Upper lobe of right lung (tissue), 1 donor: ENCODE measurements at regions not wholly inside any gene's neighbourhood (a gene's known extent, or its start where the extent isn't known, plus 50 kb on each side); places are given as distances from the start of the nearest gene placed in this dataset.

Experiments
- ATAC-seq: fragments of 200-7000 bp; cut with Tn5 transposase; one replicate; pipeline ENCODE4 v1.9.1; 2020; ENCODE audit warnings: mild to moderate bottlenecking, moderate library complexity
- DNase-seq: peaks from one replicate; pipeline ENCODE4 v3.0.0-alpha.2; 2020
- H3K27ac ChIP-seq: fragments of 200-600 bp; one replicate; pipeline ENCODE4 v1.8.0; 2022
- H3K27me3 ChIP-seq: fragments of 200-600 bp; one replicate; pipeline ENCODE4 v1.8.0; 2022; ENCODE audit warnings: mild to moderate bottlenecking
- H3K36me3 ChIP-seq: fragments of 200-600 bp; one replicate; pipeline ENCODE4 v1.8.0; 2022
- H3K4me1 ChIP-seq: fragments of 200-600 bp; one replicate; pipeline ENCODE4 v1.8.0; 2022
- H3K4me3 ChIP-seq: fragments of 200-600 bp; one replicate; pipeline ENCODE4 v1.8.0; 2022; ENCODE audit warnings: mild to moderate bottlenecking
- H3K9me3 ChIP-seq: fragments of 200-600 bp; one replicate; pipeline ENCODE4 v1.8.0; 2022
- CTCF ChIP-seq: fragments of 200-600 bp; IDR thresholded peaks from one replicate; pipeline ENCODE4 v1.8.0; 2022; ENCODE audit warnings: antibody characterized with exemption
- intact Hi-C: fragments of 100-400 bp; cut with DNase I; formaldehyde crosslinking; loops from one replicate; pipeline ENCODE4 v1.11.0; 2022
- donor health status: DM: no; HTN: yes; CAD: no; lungs with severe emphysema.

GRCh38 chr2:22878121-22878520, 506.9 kb upstream of the KLHL29 start:
- ATAC-seq (no peak), DNase-seq (no peak)
- no peaks in the 10 kb centered on the region for H3K27me3 ChIP-seq
- H3K4me1 ChIP-seq = no peaks in the 10 kb centered on the region
- no peak overlapping the region for H3K4me3 ChIP-seq
- H3K27ac ChIP-seq = no peak overlapping the region
- peaks cover 7% of the 10 kb centered on the region for H3K9me3 ChIP-seq
- H3K36me3 ChIP-seq = no peaks in the 10 kb centered on the region
- intact Hi-C loops = no loop called here
- TF ChIP-seq CTCF = no peak

- ATAC-seq (no peak), DNase-seq (no peak)
- intact Hi-C loops = no loop called here
- H3K4me3 ChIP-seq = no peak overlapping the region
- no peaks in the 10 kb centered on the region for H3K4me1 ChIP-seq
- H3K27me3 ChIP-seq = no peaks in the 10 kb centered on the region
- no peaks in the 10 kb centered on the region for H3K36me3 ChIP-seq
- TF ChIP-seq CTCF = no peak
- H3K9me3 ChIP-seq = peaks cover 7% of the 10 kb centered on the region
- H3K27ac ChIP-seq = no peak overlapping the region
Observed at GRCh38 chr2:22879009-22879863, 505.7 kb upstream of the KLHL29 start.

GRCh38 chr2:22880161-22880560, 504.8 kb upstream of the KLHL29 start:
- intact Hi-C loops = no loop called here
- peaks cover 7% of the 10 kb centered on the region for H3K9me3 ChIP-seq
- ATAC-seq = no peak

GRCh38 chr2:22882011-22882410, 503.0 kb upstream of the KLHL29 start:
- intact Hi-C loops = no loop called here
- TF ChIP-seq CTCF = no peak
- Histone ChIP-seq H3K4me3 (no peak overlapping the region), H3K9me3 (no peaks in the 10 kb centered on the region), H3K27me3 (no peaks in the 10 kb centered on the region), H3K4me1 (no peaks in the 10 kb centered on the region), H3K36me3 (no peaks in the 10 kb centered on the region), H3K27ac (no peak overlapping the region)
- DNase-seq = no peak
- no peak for ATAC-seq

More at GRCh38 chr2:22880161-22880560, 504.8 kb upstream of the KLHL29 start:
- no peaks in the 10 kb centered on the region for H3K27me3 ChIP-seq
- DNase-seq = no peak
- H3K4me1 ChIP-seq = no peaks in the 10 kb centered on the region
- no peaks in the 10 kb centered on the region for H3K36me3 ChIP-seq
- H3K4me3 ChIP-seq = no peak overlapping the region
- no peak for TF ChIP-seq CTCF
- H3K27ac ChIP-seq = no peak overlapping the region

GRCh38 chr2:22882643-22883042, 502.3 kb upstream of the KLHL29 start:
- no peak overlapping the region for H3K4me3 ChIP-seq
- no peak for DNase-seq
- TF ChIP-seq CTCF = no peak
- no peak for ATAC-seq
- no peaks in the 10 kb centered on the region for H3K4me1 ChIP-seq
- intact Hi-C loops = no loop called here
- no peaks in the 10 kb centered on the region for H3K36me3 ChIP-seq
- no peak overlapping the region for H3K27ac ChIP-seq
- H3K9me3 ChIP-seq = no peaks in the 10 kb centered on the region
- no peaks in the 10 kb centered on the region for H3K27me3 ChIP-seq
